ENCODE measurements at regions not wholly inside any gene's neighbourhood (a gene's known extent, or its start where the extent isn't known, plus 50 kb on each side); places are given as distances from the start of the nearest gene placed in this dataset.

DNA sequence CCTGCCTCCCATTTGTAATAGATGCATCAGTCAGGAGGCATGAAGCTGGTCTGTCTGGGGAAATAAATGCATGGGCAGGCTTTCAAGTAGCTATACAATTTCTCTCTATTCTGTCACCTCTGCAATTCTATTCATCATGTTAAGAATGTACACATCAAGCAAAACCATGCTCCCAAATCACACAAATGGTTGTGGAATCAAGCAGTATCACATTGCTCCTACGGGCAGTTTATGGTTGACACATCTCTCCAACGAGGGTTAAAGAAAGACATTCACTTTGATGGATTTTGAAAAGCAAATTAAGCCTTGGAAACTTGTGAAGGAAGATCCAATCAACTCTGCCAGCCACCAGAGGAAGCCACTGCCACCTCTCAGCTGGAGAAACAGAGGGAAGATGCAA, 1277.4 kb upstream of the TMEM132C start:
- Histone ChIP-seq H3K36me3 (ENCODE audit: insufficient read depth, low read length) (no peaks in the 10 kb centered on the region), H2AFZ (ENCODE audit: low read length) (no peak overlapping the region), H3K79me2 (ENCODE audit: insufficient read depth, low read length) (no peaks in the 10 kb centered on the region), H3K9me3 (ENCODE audit: low read depth, low read length) (no peaks in the 10 kb centered on the region), H3K27me3 (ENCODE audit: insufficient read depth, low read length) (no peaks in the 10 kb centered on the region), H4K20me1 (ENCODE audit: insufficient read depth, low read length) (no peaks in the 10 kb centered on the region), H3K4me3 (ENCODE audit: insufficient read depth, low read length) (no peak overlapping the region), H3K4me2 (ENCODE audit: insufficient read depth, low read length) (no peak overlapping the region), H3K27ac (ENCODE audit: low read depth, low read length) (no peak overlapping the region), H3K4me1 (ENCODE audit: insufficient read depth, low read length) (no peaks in the 10 kb centered on the region)
- TF ChIP-seq, protein P1, sequence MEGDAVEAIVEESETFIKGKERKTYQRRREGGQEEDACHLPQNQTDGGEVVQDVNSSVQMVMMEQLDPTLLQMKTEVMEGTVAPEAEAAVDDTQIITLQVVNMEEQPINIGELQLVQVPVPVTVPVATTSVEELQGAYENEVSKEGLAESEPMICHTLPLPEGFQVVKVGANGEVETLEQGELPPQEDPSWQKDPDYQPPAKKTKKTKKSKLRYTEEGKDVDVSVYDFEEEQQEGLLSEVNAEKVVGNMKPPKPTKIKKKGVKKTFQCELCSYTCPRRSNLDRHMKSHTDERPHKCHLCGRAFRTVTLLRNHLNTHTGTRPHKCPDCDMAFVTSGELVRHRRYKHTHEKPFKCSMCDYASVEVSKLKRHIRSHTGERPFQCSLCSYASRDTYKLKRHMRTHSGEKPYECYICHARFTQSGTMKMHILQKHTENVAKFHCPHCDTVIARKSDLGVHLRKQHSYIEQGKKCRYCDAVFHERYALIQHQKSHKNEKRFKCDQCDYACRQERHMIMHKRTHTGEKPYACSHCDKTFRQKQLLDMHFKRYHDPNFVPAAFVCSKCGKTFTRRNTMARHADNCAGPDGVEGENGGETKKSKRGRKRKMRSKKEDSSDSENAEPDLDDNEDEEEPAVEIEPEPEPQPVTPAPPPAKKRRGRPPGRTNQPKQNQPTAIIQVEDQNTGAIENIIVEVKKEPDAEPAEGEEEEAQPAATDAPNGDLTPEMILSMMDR (IDR thresholded peaks at IDR 0.05; ENCODE audit: extremely low read depth, low read depth, low read length) = no peak
- no peak for DNase-seq (ENCODE audit: insufficient read length, low spot score, missing footprints)

DNA sequence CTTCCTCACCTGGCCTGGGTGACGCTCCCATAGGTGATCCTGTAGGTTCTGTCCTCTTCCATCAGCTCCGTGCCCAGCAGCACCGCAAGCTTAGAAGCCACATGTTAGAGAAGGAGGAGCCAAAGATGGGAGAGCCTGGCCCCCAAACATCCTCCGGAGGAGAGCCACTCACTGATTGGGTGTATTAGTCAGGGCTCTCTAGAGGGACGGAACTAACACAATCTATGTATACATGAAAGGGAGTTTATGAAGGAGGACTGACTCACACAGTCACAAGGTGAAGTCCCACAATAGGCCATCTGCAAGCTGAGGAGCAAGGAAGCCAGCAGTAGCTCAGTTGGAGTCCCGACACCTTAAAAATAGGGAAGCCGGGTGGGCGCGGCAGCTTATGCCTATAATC, 1273.1 kb upstream of the TMEM132C start:
- TF ChIP-seq, protein P1 (IDR thresholded peaks at IDR 0.05; ENCODE audit: extremely low read depth, low read depth, low read length) = no peak
- H3K79me2 ChIP-seq (ENCODE audit: insufficient read depth, low read length) = no peaks in the 10 kb centered on the region
- no peak overlapping the region for H3K27ac ChIP-seq (ENCODE audit: low read depth, low read length)
- no peaks in the 10 kb centered on the region for H3K36me3 ChIP-seq (ENCODE audit: insufficient read depth, low read length)
- no peak overlapping the region for H3K4me3 ChIP-seq (ENCODE audit: insufficient read depth, low read length)
- H3K4me2 ChIP-seq (ENCODE audit: insufficient read depth, low read length) = no peak overlapping the region
- no peak for DNase-seq (ENCODE audit: insufficient read length, low spot score, missing footprints)
- no peaks in the 10 kb centered on the region for H3K9me3 ChIP-seq (ENCODE audit: low read depth, low read length)
- H3K4me1 ChIP-seq (ENCODE audit: insufficient read depth, low read length) = no peaks in the 10 kb centered on the region
- no peak overlapping the region for H2AFZ ChIP-seq (ENCODE audit: low read length)
- H3K27me3 ChIP-seq (ENCODE audit: insufficient read depth, low read length) = no peaks in the 10 kb centered on the region
- H4K20me1 ChIP-seq (ENCODE audit: insufficient read depth, low read length) = no peaks in the 10 kb centered on the region

DNA sequence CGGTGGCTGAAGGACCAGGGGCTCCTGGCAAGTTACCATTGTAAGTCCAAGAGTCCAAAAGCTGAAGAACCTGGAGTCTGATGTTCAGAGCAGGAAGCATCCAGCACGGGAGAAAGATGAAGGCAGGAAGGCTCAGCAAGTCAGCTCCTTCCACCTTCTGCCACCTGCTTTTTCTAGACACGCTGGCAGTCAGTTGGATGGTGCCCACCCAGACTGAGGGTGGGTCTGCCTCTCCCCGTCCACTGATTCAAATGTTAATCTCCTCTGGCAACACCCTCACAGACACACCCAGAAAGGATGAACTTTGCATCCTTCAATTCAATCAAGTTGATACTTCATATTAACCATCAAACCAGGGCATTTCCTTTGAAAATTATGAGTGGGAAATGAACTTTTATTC, 1272.4 kb upstream of the TMEM132C start:
- no peaks in the 10 kb centered on the region for H3K36me3 ChIP-seq (ENCODE audit: insufficient read depth, low read length)
- no peak for DNase-seq (ENCODE audit: insufficient read length, low spot score, missing footprints)
- TF ChIP-seq, protein P1 (IDR thresholded peaks at IDR 0.05; ENCODE audit: extremely low read depth, low read depth, low read length) = no peak

DNA sequence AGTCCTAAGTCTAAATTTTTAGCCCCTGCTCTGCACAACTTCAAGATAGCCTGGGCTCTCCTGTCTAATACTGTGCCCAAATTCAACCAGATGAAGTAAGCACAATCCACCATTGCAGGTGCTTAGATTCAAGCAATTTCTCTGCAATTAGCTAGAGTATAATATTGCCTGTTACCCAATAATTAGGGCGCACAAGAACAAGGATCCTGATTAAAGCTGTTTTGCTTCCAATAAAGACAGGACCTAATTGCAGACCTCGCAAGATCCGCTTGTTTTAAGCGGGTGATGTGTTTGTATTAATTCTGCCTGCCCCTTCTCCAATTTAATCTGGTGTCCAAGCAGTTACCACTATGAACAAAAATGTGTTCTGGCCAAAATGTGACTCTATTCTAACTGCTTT, 1268.9 kb upstream of the TMEM132C start:
- Histone ChIP-seq H3K79me2 (ENCODE audit: insufficient read depth, low read length) (no peaks in the 10 kb centered on the region), H2AFZ (ENCODE audit: low read length) (no peak overlapping the region), H3K36me3 (ENCODE audit: insufficient read depth, low read length) (no peaks in the 10 kb centered on the region), H3K4me1 (ENCODE audit: insufficient read depth, low read length) (no peaks in the 10 kb centered on the region), H3K27ac (ENCODE audit: low read depth, low read length) (no peak overlapping the region), H3K9me3 (ENCODE audit: low read depth, low read length) (no peaks in the 10 kb centered on the region), H3K4me3 (ENCODE audit: insufficient read depth, low read length) (no peak overlapping the region), H3K27me3 (ENCODE audit: insufficient read depth, low read length) (no peaks in the 10 kb centered on the region), H4K20me1 (ENCODE audit: insufficient read depth, low read length) (no peaks in the 10 kb centered on the region), H3K4me2 (ENCODE audit: insufficient read depth, low read length) (no peak overlapping the region)
- DNase-seq (ENCODE audit: insufficient read length, low spot score, missing footprints) = no peak
- TF ChIP-seq, protein P1 (IDR thresholded peaks at IDR 0.05; ENCODE audit: extremely low read depth, low read depth, low read length) = no peak

More for the DNA sequence above, 1272.4 kb upstream of the TMEM132C start:
- no peak overlapping the region for H3K4me3 ChIP-seq (ENCODE audit: insufficient read depth, low read length)
- H3K4me1 ChIP-seq (ENCODE audit: insufficient read depth, low read length) = no peaks in the 10 kb centered on the region
- H3K79me2 ChIP-seq (ENCODE audit: insufficient read depth, low read length) = no peaks in the 10 kb centered on the region
- H3K27me3 ChIP-seq (ENCODE audit: insufficient read depth, low read length) = no peaks in the 10 kb centered on the region
- H3K4me2 ChIP-seq (ENCODE audit: insufficient read depth, low read length) = no peak overlapping the region
- H3K9me3 ChIP-seq (ENCODE audit: low read depth, low read length) = no peaks in the 10 kb centered on the region
- no peak overlapping the region for H2AFZ ChIP-seq (ENCODE audit: low read length)
- no peak overlapping the region for H3K27ac ChIP-seq (ENCODE audit: low read depth, low read length)
- H4K20me1 ChIP-seq (ENCODE audit: insufficient read depth, low read length) = no peaks in the 10 kb centered on the region
